ENCODE measurements at regions not wholly inside any gene's neighbourhood (a gene's known extent, or its start where the extent isn't known, plus 50 kb on each side); places are given as distances from the start of the nearest gene placed in this dataset.

GRCh38 chr2:352696-353095, 64.8 kb upstream of the ALKAL2 start (continued):
- TF ChIP-seq, protein P1, sequence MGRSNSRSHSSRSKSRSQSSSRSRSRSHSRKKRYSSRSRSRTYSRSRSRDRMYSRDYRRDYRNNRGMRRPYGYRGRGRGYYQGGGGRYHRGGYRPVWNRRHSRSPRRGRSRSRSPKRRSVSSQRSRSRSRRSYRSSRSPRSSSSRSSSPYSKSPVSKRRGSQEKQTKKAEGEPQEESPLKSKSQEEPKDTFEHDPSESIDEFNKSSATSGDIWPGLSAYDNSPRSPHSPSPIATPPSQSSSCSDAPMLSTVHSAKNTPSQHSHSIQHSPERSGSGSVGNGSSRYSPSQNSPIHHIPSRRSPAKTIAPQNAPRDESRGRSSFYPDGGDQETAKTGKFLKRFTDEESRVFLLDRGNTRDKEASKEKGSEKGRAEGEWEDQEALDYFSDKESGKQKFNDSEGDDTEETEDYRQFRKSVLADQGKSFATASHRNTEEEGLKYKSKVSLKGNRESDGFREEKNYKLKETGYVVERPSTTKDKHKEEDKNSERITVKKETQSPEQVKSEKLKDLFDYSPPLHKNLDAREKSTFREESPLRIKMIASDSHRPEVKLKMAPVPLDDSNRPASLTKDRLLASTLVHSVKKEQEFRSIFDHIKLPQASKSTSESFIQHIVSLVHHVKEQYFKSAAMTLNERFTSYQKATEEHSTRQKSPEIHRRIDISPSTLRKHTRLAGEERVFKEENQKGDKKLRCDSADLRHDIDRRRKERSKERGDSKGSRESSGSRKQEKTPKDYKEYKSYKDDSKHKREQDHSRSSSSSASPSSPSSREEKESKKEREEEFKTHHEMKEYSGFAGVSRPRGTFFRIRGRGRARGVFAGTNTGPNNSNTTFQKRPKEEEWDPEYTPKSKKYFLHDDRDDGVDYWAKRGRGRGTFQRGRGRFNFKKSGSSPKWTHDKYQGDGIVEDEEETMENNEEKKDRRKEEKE (IDR thresholded peaks at IDR 0.05) = no peak
- TF ChIP-seq, protein P2, sequence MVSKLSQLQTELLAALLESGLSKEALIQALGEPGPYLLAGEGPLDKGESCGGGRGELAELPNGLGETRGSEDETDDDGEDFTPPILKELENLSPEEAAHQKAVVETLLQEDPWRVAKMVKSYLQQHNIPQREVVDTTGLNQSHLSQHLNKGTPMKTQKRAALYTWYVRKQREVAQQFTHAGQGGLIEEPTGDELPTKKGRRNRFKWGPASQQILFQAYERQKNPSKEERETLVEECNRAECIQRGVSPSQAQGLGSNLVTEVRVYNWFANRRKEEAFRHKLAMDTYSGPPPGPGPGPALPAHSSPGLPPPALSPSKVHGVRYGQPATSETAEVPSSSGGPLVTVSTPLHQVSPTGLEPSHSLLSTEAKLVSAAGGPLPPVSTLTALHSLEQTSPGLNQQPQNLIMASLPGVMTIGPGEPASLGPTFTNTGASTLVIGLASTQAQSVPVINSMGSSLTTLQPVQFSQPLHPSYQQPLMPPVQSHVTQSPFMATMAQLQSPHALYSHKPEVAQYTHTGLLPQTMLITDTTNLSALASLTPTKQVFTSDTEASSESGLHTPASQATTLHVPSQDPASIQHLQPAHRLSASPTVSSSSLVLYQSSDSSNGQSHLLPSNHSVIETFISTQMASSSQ (IDR thresholded peaks at IDR 0.05; ENCODE audit: low read depth) = no peak
- TF ChIP-seq, protein P2 (CRISPR knock-in tag; IDR thresholded peaks at IDR 0.05; ENCODE audit: borderline replicate concordance) = no peak
- TF ChIP-seq ZNF746 (CRISPR knock-in tag; IDR thresholded peaks at IDR 0.05) (no peak), ZNF598 (CRISPR knock-in tag; IDR thresholded peaks at IDR 0.05; ENCODE audit: borderline replicate concordance) (no peak), KLF12 (CRISPR knock-in tag; IDR thresholded peaks at IDR 0.05; ENCODE audit: borderline replicate concordance) (no peak), ZNF761 (CRISPR knock-in tag; conservative IDR thresholded peaks at IDR 0.05) (no peak), MBD4 (IDR thresholded peaks at IDR 0.05; ENCODE audit: borderline replicate concordance, low read length) (no peak)

All from HepG2 (cell line).